ENCODE measurements at regions not wholly inside any gene's neighbourhood (a gene's known extent, or its start where the extent isn't known, plus 50 kb on each side); places are given as distances from the start of the nearest gene placed in this dataset.

DNA sequence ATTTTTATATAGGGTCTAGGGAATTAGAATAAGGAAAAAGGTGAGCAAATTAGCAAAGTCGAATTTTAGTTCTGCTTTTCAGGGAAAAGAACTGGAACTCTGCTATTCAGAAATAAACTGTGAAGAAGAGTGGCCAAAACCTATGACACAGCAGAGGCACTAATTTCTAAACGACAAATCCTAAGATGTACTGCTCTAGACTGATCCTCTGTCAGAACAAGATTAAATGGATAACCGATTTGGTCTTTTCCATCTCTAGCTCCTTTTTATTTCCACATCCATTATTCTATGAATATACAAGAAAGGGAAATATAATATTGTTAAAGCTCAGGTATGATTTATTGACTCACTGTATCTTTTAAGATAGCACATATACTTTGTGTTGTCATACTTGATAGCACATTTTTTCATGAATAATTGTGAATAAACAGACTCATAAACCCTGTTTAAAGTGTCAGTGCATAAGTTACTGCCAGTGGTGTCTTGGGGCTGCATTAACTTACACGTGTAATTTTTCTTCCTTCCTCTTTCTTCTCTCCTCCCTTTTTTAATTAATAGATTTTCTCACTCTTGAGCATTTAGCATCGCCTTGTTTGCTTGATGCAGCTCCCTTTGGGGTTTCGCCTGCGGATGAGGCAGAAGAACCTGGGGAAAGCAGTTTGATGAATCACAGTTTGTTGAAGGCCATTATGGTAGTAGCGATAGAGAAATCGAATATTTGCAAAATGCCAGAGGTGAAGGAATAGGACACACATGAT, 496.6 kb downstream of the ADGRL2 start:
- no peak for DNase-seq

DNA sequence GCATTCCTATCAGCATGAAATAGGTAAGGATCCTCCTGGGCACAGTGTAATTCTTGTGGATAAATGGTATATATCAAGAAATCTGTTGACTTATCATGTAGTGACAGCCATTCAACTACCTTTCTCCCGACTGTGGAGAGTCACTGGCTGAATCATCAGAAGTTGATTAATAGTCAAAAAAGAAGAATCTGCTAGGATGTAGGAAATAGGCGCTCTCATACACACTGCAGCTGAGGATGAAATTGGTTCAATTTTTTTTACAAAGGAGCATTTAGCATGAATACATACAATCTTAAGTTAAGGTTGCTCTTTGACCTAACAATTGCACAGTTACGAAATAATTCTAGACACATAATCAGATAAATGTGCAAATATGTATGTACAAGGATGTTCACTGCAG, 486.8 kb downstream of the ADGRL2 start:
- DNase-seq, result no peak

DNA sequence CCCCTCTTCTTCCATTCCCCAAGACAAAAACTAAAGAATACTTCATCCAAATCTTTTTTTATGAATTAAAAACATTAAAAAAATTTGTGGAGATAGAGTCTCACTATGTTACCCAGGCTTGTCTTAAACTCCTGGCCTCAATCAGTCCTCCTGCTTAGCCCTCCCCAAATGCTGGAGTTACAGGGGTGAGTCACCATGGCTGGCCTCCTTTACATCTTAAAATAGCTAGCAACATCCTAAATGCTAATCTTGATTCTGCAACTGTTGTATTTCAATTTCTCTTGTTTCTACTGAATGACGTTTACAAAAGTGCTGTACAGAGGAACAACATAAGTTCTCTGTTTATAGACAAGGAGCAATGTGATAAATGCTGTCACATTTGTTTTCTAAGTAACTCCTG, 483.5 kb downstream of the ADGRL2 start:
- DNase-seq, result no peak

- no peak for DNase-seq
Measured at GRCh38 chr1:82279241-82279640, 478.5 kb downstream of the ADGRL2 start.

- no peak for DNase-seq
Measured at GRCh38 chr1:82273816-82274215, 473.1 kb downstream of the ADGRL2 start.

GRCh38 chr1:82269431-82269830, 468.7 kb downstream of the ADGRL2 start:
- DNase-seq, result no peak

DNA sequence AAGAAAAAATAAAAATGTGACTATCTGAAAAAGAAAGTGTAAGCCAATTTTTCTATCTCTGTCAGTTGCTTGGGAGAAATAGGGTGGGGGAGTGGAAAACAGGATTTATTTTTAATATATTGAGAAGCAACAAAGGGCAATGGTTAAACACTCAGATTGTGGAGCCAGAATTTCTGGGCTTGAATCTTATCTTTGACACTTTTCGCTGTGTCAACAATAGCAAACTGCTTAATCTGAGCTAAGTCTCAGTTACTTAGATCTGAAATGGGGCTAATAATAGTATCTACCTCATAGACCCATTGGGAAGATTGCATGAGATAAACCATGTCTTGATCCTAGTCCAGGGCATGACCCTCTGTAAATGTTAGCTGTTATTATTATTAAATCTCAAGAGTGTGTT, 468.1 kb downstream of the ADGRL2 start:
- DNase-seq, result no peak

GRCh38 chr1:82266351-82266750, 465.6 kb downstream of the ADGRL2 start:
- no peak for DNase-seq

- DNase-seq, result no peak
Measured at GRCh38 chr1:82265436-82265835, 464.7 kb downstream of the ADGRL2 start.

DNA sequence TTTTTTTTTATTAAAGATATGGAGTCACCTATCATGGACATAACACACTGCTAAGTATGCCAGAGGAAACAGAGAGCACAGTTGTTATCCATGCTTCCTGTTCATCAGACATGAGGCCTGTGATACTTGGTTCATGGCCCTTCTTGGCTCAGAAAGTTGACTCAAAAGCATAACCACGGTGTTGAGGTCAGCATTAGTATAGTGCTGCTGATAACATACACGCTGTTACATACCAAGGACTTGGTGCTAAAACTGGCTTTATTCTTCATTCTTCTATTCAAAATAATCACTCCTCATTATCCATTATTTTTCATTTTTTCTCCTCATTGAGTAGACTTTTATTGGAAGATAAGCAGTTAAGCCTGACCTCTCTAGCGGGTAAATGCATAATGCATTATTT, 464.1 kb downstream of the ADGRL2 start:
- no peak for DNase-seq

GRCh38 chr1:82263396-82263795, 462.7 kb downstream of the ADGRL2 start:
- DNase-seq, result no peak

DNA sequence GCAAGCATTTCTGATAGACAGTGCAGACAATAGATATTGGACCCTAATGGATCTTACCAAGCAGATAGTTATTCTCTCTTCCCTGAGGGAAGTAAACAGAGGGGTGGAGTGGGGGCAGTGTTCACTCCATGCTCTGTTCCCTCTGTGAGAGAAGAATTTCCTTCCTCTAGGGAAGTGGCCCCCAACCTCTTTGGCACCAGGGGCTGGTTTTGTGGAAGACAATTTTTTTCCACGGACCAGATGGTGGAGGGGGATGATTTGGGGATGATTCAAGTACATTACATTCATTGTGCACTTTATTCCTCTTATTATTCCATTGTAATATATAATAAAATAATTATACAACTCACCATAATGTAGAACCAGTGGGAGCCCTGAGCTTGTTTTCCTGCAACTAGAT, 459.9 kb downstream of the ADGRL2 start:
- no peak for DNase-seq

DNA sequence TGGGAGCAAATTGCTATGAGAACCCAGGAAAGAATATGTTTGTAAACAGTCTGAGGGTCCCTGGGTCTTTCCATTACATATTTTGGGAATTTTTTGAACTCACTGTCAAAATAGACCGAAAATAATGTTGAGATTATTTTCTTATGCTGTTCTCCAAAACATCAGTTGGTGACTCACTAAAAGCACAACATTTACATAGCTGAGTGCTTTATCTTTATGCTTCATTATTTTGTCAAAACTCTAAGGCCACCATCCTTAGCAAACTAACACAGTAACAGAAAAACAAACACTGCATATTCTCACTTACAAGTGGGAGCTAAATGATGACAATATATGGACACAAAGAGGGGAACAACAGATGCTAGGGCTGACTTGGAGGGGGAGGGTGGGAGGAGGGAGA, 459.3 kb downstream of the ADGRL2 start:
- DNase-seq, result no peak

DNA sequence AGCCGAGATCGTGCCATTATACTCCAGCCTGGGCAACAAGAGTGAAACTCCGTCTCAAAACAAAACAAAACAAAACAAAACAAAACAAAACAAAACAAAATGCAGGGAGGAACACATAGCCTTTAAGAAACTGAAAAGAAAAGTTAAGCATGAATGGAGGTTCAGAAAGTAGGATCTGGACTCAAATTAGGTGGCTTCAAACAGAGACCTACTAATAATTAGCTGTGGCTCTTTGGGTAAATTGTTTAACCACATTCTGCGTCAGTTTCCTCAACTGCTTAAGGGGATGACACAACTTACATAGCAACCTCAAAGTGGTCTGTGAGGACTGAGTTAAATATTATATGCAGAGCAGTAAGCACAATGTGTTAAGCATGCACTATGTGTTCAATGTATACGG, 458.2 kb downstream of the ADGRL2 start:
- no peak for DNase-seq

DNA sequence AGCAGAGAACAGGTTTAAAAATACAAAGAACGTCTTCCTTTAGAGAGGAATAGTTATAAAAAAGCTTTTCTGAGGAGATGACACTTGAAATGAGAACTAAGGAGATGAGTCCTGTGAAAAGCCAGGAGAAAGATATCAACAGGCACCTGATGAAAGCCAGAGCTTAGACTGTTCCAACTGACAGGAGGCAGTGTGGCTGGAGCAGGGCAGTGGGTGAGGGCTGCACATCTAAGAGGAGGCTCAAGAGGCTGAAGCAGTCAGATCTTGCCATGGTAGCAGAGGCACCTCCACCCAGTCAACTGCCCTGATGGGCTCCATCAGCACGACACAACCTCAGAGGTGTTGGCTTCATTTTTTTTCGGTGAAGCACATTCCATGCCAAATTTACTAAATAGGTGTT, 445.3 kb downstream of the ADGRL2 start:
- no peak for DNase-seq

DNA sequence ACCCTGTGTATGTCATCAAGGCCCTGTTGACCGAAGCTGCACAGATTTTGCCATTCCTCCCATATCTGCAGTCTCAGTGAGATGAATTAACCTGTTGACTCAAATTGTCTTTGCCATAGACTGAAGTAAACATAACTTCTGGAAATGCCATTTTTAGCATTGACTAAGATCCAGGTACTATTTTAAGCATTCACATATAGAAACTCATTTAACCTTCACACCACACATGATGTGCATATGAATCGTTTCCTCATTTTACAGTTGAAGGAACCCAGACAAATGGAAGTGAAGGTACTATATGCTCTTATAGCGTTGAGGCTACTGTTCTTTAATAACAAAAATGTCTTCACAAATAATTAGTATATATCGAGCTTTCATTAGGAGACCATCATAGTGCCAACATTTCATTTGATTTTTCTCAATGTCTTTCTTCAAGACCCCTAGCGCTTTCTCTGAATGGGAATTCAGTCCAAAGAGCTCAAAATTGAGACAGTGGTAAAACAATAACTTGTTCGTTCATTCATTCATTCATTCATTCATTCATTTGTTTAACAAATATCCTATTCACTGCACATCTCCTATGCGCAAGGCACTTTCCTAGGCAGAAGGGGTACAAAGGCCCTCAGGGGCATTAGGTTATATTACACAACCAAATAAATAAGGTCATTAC, 444.7 kb downstream of the ADGRL2 start:
- no peak for DNase-seq

DNA sequence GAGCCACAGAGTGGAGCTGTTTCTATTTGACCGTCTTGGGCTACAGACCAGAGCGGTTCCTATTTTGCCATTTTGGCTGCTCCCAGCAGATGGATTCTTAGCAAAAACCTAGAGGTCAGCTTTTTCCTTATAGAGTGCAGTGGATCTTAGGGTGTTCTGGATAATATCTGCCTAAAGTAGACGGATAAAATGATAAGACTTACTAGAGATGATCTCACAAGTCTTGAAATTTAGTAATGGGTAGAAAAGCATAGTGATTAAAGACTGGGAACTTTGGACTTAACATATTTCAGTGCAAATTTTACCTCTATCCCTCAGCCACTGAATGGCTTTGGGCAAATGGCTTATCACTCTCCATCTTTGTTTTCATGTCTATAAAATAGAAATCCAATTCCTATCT, 439.8 kb downstream of the ADGRL2 start:
- DNase-seq, result no peak

GRCh38 chr1:82230667-82231066, 429.9 kb downstream of the ADGRL2 start:
- no peak for DNase-seq

GRCh38 chr1:82227306-82228095, 426.8 kb downstream of the ADGRL2 start:
- DNase-seq, result no peak

DNA sequence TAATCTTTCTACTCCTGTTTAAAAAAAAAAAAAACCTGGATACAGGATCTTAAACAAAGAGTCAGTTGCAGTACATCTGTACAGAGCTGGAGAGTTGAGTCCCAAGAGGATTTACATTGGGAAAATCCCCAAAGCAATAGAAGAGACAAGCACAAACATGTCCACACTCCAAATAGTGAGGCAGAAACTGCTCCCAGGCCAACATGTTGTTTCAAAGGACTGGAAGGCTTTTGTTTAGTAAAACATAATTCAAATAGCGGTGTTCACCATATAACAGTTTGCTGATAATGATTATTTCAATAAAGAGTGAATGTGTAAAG, 425.4 kb downstream of the ADGRL2 start:
- no peak for DNase-seq

GRCh38 chr1:82225421-82226185, 424.9 kb downstream of the ADGRL2 start:
- no peak for DNase-seq

DNA sequence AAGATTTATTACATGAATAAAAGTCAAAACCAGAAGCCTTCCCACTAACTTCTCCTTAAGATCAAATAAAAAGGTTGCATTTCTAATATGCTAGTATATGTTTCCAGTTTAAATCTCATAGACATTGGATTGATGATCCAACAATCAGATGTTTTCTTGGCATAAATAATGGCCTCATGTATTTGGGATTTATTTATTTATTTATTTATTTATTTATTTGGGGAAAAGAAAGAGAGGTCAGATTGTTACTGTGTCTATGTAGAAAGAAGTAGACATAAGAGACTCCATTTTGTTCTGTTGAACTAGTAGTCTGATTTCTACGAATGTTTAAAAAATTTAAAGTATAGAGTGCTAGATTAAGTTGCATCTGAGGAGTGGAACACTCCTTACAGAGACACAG, 422.4 kb downstream of the ADGRL2 start:
- no peak for DNase-seq

DNA sequence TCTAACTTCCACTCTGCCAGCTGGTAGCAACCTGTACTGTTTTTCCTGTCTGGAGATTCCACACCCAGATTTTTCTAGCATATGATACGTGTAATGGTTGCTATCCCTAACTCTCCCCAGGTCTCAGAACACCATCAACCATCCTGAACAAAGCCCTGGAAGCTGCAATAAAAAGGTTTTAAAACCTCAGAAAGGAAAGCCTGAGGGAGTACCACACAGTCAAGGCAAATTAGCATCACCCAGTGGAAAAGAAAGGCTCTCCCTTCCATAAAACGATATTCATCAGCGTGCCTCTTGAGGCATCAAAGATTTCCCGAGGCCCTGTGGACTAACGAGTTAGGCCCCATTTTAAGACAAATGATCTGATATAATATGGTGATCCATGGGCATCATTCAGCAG, 421.0 kb downstream of the ADGRL2 start:
- DNase-seq, result no peak
